Mesenchymal stem cell (in vitro differentiated cells and primary cell): ENCODE measurements at regions not wholly inside any gene's neighbourhood (a gene's known extent, or its start where the extent isn't known, plus 50 kb on each side); places are given as distances from the start of the nearest gene placed in this dataset.
"Not testable (repeated sequence)": the region's sequence is repeated elsewhere in the genome, so short reads cannot be mapped to it uniquely, and the experiment has no call there.

Experiments used
- DNase-seq: peaks from one replicate; pipeline ENCODE4 v3.0.0-alpha.2; 2013
- H2AFZ ChIP-seq: one replicate; pipeline ENCODE4 v1.6.1; 2013; ENCODE audit warnings: low read depth, mild to moderate bottlenecking, control low read depth, inconsistent platforms, low read length, moderate library complexity
- H2AK5ac ChIP-seq: 2 replicates; pipeline ENCODE4 v1.6.1; 2013; ENCODE audit warnings: low read length, moderate library complexity, mild to moderate bottlenecking, inconsistent platforms; ENCODE audit not compliant: severe bottlenecking
- H2BK120ac ChIP-seq: one replicate; pipeline ENCODE4 v1.6.1; 2013; ENCODE audit warnings: low read depth, mild to moderate bottlenecking, inconsistent platforms, low read length, moderate library complexity
- H2BK12ac ChIP-seq, 2 experiments: one replicate each; pipeline ENCODE4 v1.6.1; 2013; ENCODE audit warnings: inconsistent platforms in 2 of 2, low read length in 2 of 2, mild to moderate bottlenecking in 2 of 2, moderate library complexity in 2 of 2, control low read depth in 1 of 2
- H2BK15ac ChIP-seq: one replicate; pipeline ENCODE4 v1.6.1; 2013; ENCODE audit warnings: mild to moderate bottlenecking, low read depth, inconsistent platforms; ENCODE audit not compliant: poor library complexity, severe bottlenecking
- H2BK5ac ChIP-seq: 2 replicates; pipeline ENCODE4 v1.6.1; 2013; ENCODE audit warnings: low read depth, mild to moderate bottlenecking, low read length, control low read depth, inconsistent platforms; ENCODE audit not compliant: poor library complexity, severe bottlenecking
- H3K14ac ChIP-seq, 2 experiments: one replicate each; pipeline ENCODE4 v1.6.1; 2013; ENCODE audit warnings: inconsistent platforms in 2 of 2, low read length in 2 of 2, control low read depth in 1 of 2, mild to moderate bottlenecking in 1 of 2, moderate library complexity in 1 of 2
- H3K18ac ChIP-seq, 2 experiments: one replicate each; pipeline ENCODE4 v1.6.1; 2013; ENCODE audit warnings: inconsistent platforms in 2 of 2, low read length in 2 of 2, control low read depth in 1 of 2, low read depth in 1 of 2, mild to moderate bottlenecking in 1 of 2
- H3K23ac ChIP-seq, 2 experiments: one replicate each; pipeline ENCODE4 v1.6.1; 2013; ENCODE audit warnings: inconsistent platforms in 2 of 2, low read length in 2 of 2, mild to moderate bottlenecking in 2 of 2, moderate library complexity in 2 of 2, control low read depth in 1 of 2
- H3K27ac ChIP-seq: 2 replicates; pipeline ENCODE4 v1.5.1; 2013; ENCODE audit warnings: mild to moderate bottlenecking, moderate library complexity, low read length, control low read depth, inconsistent platforms; ENCODE audit not compliant: poor library complexity, severe bottlenecking
- H3K27me3 ChIP-seq, 2 experiments: 2 replicates each; pipeline versions ENCODE4 v1.6.1 to v1.7.0; 2013; ENCODE audit warnings: low read length in 2 of 2, mild to moderate bottlenecking in 2 of 2, moderate library complexity in 2 of 2, control low read depth in 1 of 2, inconsistent platforms in 1 of 2; ENCODE audit not compliant: control insufficient read depth in 1 of 2, insufficient read depth in 1 of 2
- H3K36me3 ChIP-seq, 2 experiments: 2 replicates each; pipeline versions ENCODE4 v1.6.1 to v1.7.0; 2013; ENCODE audit warnings: low read length in 2 of 2, control low read depth in 1 of 2, inconsistent platforms in 1 of 2, low read depth in 1 of 2, mild to moderate bottlenecking in 1 of 2; ENCODE audit not compliant: insufficient read depth in 2 of 2, control insufficient read depth in 1 of 2
- H3K4ac ChIP-seq, 2 experiments: one replicate each; pipeline ENCODE4 v1.6.1; 2013; ENCODE audit warnings: inconsistent platforms in 2 of 2, low read length in 2 of 2, mild to moderate bottlenecking in 2 of 2, moderate library complexity in 2 of 2, control low read depth in 1 of 2, low read depth in 1 of 2
- H3K4me1 ChIP-seq: 2 replicates; pipeline ENCODE4 v1.6.1; 2013; ENCODE audit warnings: low read depth, low read length, control low read depth; ENCODE audit not compliant: control insufficient read depth, insufficient read depth
- H3K4me2 ChIP-seq: 2 replicates; pipeline ENCODE4 v1.6.1; 2013; ENCODE audit warnings: low read length, mild to moderate bottlenecking, inconsistent platforms; ENCODE audit not compliant: poor library complexity, severe bottlenecking
- H3K4me3 ChIP-seq, 2 experiments: 2 replicates each; pipeline versions ENCODE4 v1.5.1 to v1.7.0; 2013; ENCODE audit warnings: low read length in 2 of 2, mild to moderate bottlenecking in 2 of 2, control low read depth in 1 of 2, low read depth in 1 of 2; ENCODE audit not compliant: insufficient read depth in 1 of 2
- H3K79me1 ChIP-seq: replicated peaks from 2 replicates; pipeline ENCODE4 v1.6.1; 2013; ENCODE audit warnings: mild to moderate bottlenecking, control low read depth, low read length, inconsistent platforms; ENCODE audit not compliant: poor library complexity, severe bottlenecking
- H3K9ac ChIP-seq: 2 replicates; pipeline ENCODE4 v1.7.0; 2013; ENCODE audit warnings: mild to moderate bottlenecking, low read length, moderate library complexity
- H3K9me3 ChIP-seq: 2 replicates; pipeline ENCODE4 v1.7.0; 2013; ENCODE audit warnings: mild to moderate bottlenecking, low read length; ENCODE audit not compliant: control insufficient read depth
- H4K8ac ChIP-seq: one replicate; pipeline ENCODE4 v1.6.1; 2013; ENCODE audit warnings: inconsistent platforms, mild to moderate bottlenecking, low read length, moderate library complexity
- H4K91ac ChIP-seq: one replicate; pipeline ENCODE4 v1.6.1; 2013; ENCODE audit warnings: mild to moderate bottlenecking, low read length, inconsistent platforms
- WGBS: methylation state at CpG from one replicate; pipeline ENCODE4 v1.1.7; 2013; ENCODE audit warnings: mixed read lengths; 5-methylcytosine and 5-hydroxymethylcytosine counted together

DNA sequence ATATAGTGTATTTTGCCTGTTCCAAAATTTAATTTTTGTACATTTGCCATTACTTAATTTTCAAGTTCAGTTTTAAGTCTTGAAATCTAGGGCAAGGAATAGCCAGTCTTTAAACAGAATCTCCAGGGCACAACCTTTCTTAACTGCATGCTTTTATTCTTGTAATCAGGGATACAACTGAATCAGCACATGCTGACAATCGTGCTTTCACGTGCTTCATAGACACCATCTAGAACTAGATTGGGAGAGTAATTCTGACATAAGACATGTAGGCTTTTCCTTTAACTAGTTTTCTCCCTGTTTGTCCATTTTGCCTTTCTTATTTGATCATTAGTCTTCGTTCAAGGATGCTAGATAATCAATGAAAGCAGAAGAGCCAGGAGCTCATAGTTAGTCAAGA is 650.4 kb upstream of the CADM2 start:
- no peak overlapping the region for H3K4ac ChIP-seq
- H3K9ac ChIP-seq: no peak overlapping the region
- no peak overlapping the region for H2BK120ac ChIP-seq
- H3K27ac ChIP-seq: no peak overlapping the region
- no peak overlapping the region for H3K4me2 ChIP-seq
- no peak for DNase-seq
- H3K27me3 ChIP-seq: no peaks in the 10 kb centered on the region
- H3K18ac ChIP-seq: no peak overlapping the region
- H3K14ac ChIP-seq: no peak overlapping the region
- H3K79me1 ChIP-seq: no peaks in the 10 kb centered on the region
- H3K23ac ChIP-seq: no peak overlapping the region
- no peak overlapping the region for H3K4me3 ChIP-seq
- no peaks in the 10 kb centered on the region for H3K9me3 ChIP-seq
- no peaks in the 10 kb centered on the region for H3K4me1 ChIP-seq
- no peak overlapping the region for H2BK12ac ChIP-seq
- H4K8ac ChIP-seq: no peak overlapping the region
- no peak overlapping the region for H2AK5ac ChIP-seq
- no peak overlapping the region for H2AFZ ChIP-seq
- H2BK15ac ChIP-seq: no peak overlapping the region
- 56% methylated on average over 3 of the region's 3 CpGs for whole genome bisulfite sequencing
- no peak overlapping the region for H2BK5ac ChIP-seq
- no peaks in the 10 kb centered on the region for H3K36me3 ChIP-seq
- H4K91ac ChIP-seq: no peak overlapping the region

DNA sequence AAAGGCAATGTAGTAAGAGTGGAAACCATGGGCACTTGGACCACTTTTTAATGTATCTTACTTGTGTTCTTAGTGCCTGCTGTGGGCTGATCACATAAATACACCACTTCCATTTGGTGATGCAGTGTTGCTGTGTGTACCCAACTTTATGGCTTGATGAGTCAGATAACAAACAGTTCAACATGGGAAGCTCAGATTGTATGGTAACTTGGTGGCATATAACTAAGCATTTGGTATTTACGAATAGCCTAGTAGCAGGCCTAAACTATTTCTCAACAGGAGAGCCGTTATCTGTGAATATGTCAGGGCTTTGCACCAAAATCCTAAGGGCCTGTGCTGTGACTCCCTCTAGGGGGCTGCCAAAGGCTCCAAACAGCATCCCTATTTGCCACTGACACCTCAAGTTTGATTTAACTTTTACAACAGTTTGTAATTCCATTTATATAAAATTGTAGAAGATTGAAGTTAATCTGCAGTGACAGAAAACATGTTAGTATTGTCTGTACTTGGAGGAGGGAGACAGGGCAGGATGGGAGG is 640.4 kb upstream of the CADM2 start:
- Histone ChIP-seq H2BK5ac (no peak overlapping the region), H3K9me3 (no peaks in the 10 kb centered on the region), H3K4me3 (no peak overlapping the region), H3K4me1 (no peaks in the 10 kb centered on the region), H2BK120ac (no peak overlapping the region), H3K36me3 (no peaks in the 10 kb centered on the region), H3K79me1 (no peaks in the 10 kb centered on the region), H2BK12ac (no peak overlapping the region), H3K27me3 (no peaks in the 10 kb centered on the region), H4K8ac (no peak overlapping the region), H3K4ac (no peak overlapping the region), H3K18ac (no peak overlapping the region), H2BK15ac (no peak overlapping the region), H3K4me2 (no peak overlapping the region), H2AK5ac (no peak overlapping the region), H3K14ac (no peak overlapping the region), H4K91ac (no peak overlapping the region), H2AFZ (no peak overlapping the region), H3K9ac (no peak overlapping the region), H3K23ac (no peak overlapping the region), H3K27ac (no peak overlapping the region)
- DNase-seq: no peak
- WGBS: 66% methylated on average over 2 of the region's 2 CpGs

DNA sequence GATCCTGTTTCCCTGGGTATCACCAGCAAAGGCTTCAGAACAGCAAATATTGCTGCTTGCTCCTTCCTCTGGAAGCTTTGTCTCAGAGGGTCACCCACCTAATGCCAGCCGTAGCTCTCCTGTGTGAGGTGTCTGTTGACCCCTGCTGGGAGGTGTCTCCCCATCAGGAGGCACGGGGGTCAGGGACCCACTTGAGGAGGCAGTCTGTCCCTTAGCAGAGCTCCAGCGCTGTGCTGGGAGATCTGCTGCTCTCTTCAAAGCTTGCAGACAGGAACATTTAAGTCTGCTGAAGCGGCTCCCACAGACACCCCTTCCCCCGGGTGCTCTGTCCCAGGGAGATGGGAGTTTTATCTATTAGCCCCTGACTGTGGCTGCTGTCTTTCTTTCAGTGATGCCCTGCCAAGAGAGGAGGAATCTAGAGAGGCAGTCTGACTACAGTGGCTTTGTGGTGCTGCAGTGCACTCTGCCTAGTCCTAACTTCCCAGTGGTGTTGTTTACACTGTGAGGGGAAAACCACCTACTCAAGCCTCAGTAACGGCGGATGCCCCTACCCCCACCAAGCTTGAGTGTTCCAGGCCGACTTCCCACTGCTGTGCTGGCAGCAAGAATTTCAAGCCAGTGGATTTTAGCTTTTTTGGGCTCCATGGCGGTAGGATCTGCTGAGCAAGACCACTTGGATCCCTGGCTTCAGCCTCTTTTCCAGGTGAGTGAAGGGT is 593.1 kb upstream of the CADM2 start:
- not testable (repeated sequence) for H2BK12ac ChIP-seq, DNase-seq, H3K36me3 ChIP-seq, H3K9ac ChIP-seq, H3K14ac ChIP-seq, H2BK5ac ChIP-seq, H3K4me1 ChIP-seq, H4K91ac ChIP-seq, H3K4me3 ChIP-seq, H3K4me2 ChIP-seq, H2BK15ac ChIP-seq, H3K27ac ChIP-seq, H2AK5ac ChIP-seq, H3K18ac ChIP-seq, H4K8ac ChIP-seq, H2AFZ ChIP-seq, H3K4ac ChIP-seq, H3K23ac ChIP-seq, H3K79me1 ChIP-seq, H3K27me3 ChIP-seq, H2BK120ac ChIP-seq
- 71% methylated on average over 9 of the region's 9 CpGs for WGBS
- peaks cover 16% of the 10 kb centered on the region for H3K9me3 ChIP-seq
